ENCODE measurements at regions not wholly inside any gene's neighbourhood (a gene's known extent, or its start where the extent isn't known, plus 50 kb on each side); places are given as distances from the start of the nearest gene placed in this dataset.

DNA sequence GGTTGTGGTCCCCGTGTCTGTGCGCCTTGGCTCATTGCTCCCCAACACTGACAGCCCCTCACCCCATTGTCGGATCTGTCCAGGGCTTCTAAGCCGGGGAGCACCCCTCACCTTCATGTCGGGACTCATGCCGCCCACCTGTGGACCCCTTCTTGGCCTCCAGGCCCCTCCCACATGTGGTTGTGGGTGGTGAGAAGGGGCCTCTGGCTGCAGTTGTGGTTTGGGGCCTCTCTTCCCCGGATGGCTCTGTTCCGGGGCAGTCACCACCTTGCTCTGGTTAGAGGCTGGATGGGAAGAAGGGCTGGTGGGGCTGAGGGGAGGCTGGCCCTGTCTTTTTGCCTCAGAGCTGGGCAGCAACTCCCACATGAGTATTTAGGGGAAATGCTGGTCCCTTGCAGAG is 158.6 kb upstream of the C1orf174 start:
- TF ChIP-seq, protein P1, sequence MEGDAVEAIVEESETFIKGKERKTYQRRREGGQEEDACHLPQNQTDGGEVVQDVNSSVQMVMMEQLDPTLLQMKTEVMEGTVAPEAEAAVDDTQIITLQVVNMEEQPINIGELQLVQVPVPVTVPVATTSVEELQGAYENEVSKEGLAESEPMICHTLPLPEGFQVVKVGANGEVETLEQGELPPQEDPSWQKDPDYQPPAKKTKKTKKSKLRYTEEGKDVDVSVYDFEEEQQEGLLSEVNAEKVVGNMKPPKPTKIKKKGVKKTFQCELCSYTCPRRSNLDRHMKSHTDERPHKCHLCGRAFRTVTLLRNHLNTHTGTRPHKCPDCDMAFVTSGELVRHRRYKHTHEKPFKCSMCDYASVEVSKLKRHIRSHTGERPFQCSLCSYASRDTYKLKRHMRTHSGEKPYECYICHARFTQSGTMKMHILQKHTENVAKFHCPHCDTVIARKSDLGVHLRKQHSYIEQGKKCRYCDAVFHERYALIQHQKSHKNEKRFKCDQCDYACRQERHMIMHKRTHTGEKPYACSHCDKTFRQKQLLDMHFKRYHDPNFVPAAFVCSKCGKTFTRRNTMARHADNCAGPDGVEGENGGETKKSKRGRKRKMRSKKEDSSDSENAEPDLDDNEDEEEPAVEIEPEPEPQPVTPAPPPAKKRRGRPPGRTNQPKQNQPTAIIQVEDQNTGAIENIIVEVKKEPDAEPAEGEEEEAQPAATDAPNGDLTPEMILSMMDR (IDR thresholded peaks at IDR 0.05; ENCODE audit: low read depth, low read length, missing input control), result no peak
- TF ChIP-seq RXRA (IDR thresholded peaks at IDR 0.05) (no peak), SP1 (IDR thresholded peaks at IDR 0.05) (no peak)
